Stimulated activated CD4-positive, alpha-beta T cell treated with anti-CD3 and anti-CD28 coated beads, Interleukin-4, amount 100 ng/mL, for 4 hours (primary cell): ENCODE measurements at regions not wholly inside any gene's neighbourhood (a gene's known extent, or its start where the extent isn't known, plus 50 kb on each side); places are given as distances from the start of the nearest gene placed in this dataset.

Experiments used
- DNase-seq, 2 experiments: peaks; one replicate each; pipeline ENCODE4 v3.0.0-alpha.2; 2020

GRCh38 chr10:130466271-130466997 lies 330.2 kb downstream of the GLRX3 start:
- no peak for DNase-seq

GRCh38 chr10:130470286-130470685 lies 334.1 kb downstream of the GLRX3 start:
- DNase-seq = no peak

GRCh38 chr10:130470973-130471372 lies 334.8 kb downstream of the GLRX3 start:
- DNase-seq = no peak

GRCh38 chr10:130471486-130471885 lies 335.3 kb downstream of the GLRX3 start:
- DNase-seq = no peak

GRCh38 chr10:130472236-130472635 lies 336.0 kb downstream of the GLRX3 start:
- DNase-seq = no peak

- DNase-seq = no peak
Measured at GRCh38 chr10:130474591-130474990, 338.4 kb downstream of the GLRX3 start.

GRCh38 chr10:130477360-130477759 lies 341.2 kb downstream of the GLRX3 start:
- DNase-seq = no peak

GRCh38 chr10:130479146-130479545 lies 343.0 kb downstream of the GLRX3 start:
- DNase-seq = no peak

GRCh38 chr10:130479926-130480325 lies 343.7 kb downstream of the GLRX3 start:
- DNase-seq = no peak

- no peak for DNase-seq
Measured at GRCh38 chr10:130480491-130480890, 344.3 kb downstream of the GLRX3 start.

GRCh38 chr10:130481076-130481930 lies 345.1 kb downstream of the GLRX3 start:
- no peak for DNase-seq

- no peak for DNase-seq
Measured at GRCh38 chr10:130481936-130482335, 345.7 kb downstream of the GLRX3 start.

GRCh38 chr10:130483691-130484467 lies 347.7 kb downstream of the GLRX3 start:
- no peak for DNase-seq

- DNase-seq = no peak
Measured at GRCh38 chr10:130484468-130485180, 348.4 kb downstream of the GLRX3 start.

- DNase-seq = no peak
Measured at GRCh38 chr10:130485236-130485957, 349.2 kb downstream of the GLRX3 start.

GRCh38 chr10:130485958-130486895 lies 350.0 kb downstream of the GLRX3 start:
- DNase-seq = no peak

GRCh38 chr10:130486906-130487305 lies 350.7 kb downstream of the GLRX3 start:
- DNase-seq = no peak

- DNase-seq = no peak
Measured at GRCh38 chr10:130487566-130487965, 351.4 kb downstream of the GLRX3 start.

GRCh38 chr10:130489891-130490290 lies 353.7 kb downstream of the GLRX3 start:
- no peak for DNase-seq

- no peak for DNase-seq
Measured at GRCh38 chr10:130491011-130491692, 355.0 kb downstream of the GLRX3 start.
